ENCODE measurements at regions not wholly inside any gene's neighbourhood (a gene's known extent, or its start where the extent isn't known, plus 50 kb on each side); places are given as distances from the start of the nearest gene placed in this dataset.

GRCh38 chr15:62826561-62826960, 216.0 kb upstream of the TPM1 start:
- H3K4me3 ChIP-seq (ENCODE audit: low read depth, low read length), result no peak overlapping the region
- no peak for DNase-seq
- H3K27me3 ChIP-seq (ENCODE audit: insufficient read depth, low read depth, severe bottlenecking), result no peaks in the 10 kb centered on the region
- no peaks in the 10 kb centered on the region; the same call in none of the 2 replicates for H3K36me3 ChIP-seq
- no peak for TF ChIP-seq CTCF (IDR thresholded peaks at IDR 0.05; ENCODE audit: low read depth, low read length)
- H3K27ac ChIP-seq, result no peak overlapping the region
- H3K9me3 ChIP-seq (ENCODE audit: severe bottlenecking), result no peaks in the 10 kb centered on the region

- no peak for TF ChIP-seq CTCF (IDR thresholded peaks at IDR 0.05; ENCODE audit: low read depth, low read length)
- H3K36me3 ChIP-seq, result no peaks in the 10 kb centered on the region; the same call in none of the 2 replicates
- H3K27ac ChIP-seq, result no peak overlapping the region
- H3K27me3 ChIP-seq (ENCODE audit: insufficient read depth, low read depth, severe bottlenecking), result no peaks in the 10 kb centered on the region
- H3K9me3 ChIP-seq (ENCODE audit: severe bottlenecking), result no peaks in the 10 kb centered on the region
- no peak for DNase-seq
- no peak overlapping the region for H3K4me3 ChIP-seq (ENCODE audit: low read depth, low read length)
Observed at GRCh38 chr15:62828364-62828763, 214.2 kb upstream of the TPM1 start.

- no peaks in the 10 kb centered on the region for H3K9me3 ChIP-seq (ENCODE audit: severe bottlenecking)
- no peak for TF ChIP-seq CTCF (IDR thresholded peaks at IDR 0.05; ENCODE audit: low read depth, low read length)
- H3K36me3 ChIP-seq, result peaks cover 11% of the 10 kb centered on the region
- H3K4me3 ChIP-seq (ENCODE audit: low read depth, low read length), result no peak overlapping the region
- no peaks in the 10 kb centered on the region for H3K27me3 ChIP-seq (ENCODE audit: insufficient read depth, low read depth, severe bottlenecking)
- no peak for DNase-seq
- no peak overlapping the region for H3K27ac ChIP-seq
Observed at GRCh38 chr15:62832231-62832630, 210.3 kb upstream of the TPM1 start.

- DNase-seq, result no peak
- TF ChIP-seq CTCF (IDR thresholded peaks at IDR 0.05; ENCODE audit: low read depth, low read length), result no peak
- H3K9me3 ChIP-seq (ENCODE audit: severe bottlenecking), result no peaks in the 10 kb centered on the region
- peaks cover 11% of the 10 kb centered on the region for H3K36me3 ChIP-seq
- H3K4me3 ChIP-seq (ENCODE audit: low read depth, low read length), result no peak overlapping the region
- no peak overlapping the region for H3K27ac ChIP-seq
- H3K27me3 ChIP-seq (ENCODE audit: insufficient read depth, low read depth, severe bottlenecking), result no peaks in the 10 kb centered on the region
Observed at GRCh38 chr15:62833646-62834045, 208.9 kb upstream of the TPM1 start.

- TF ChIP-seq CTCF (IDR thresholded peaks at IDR 0.05; ENCODE audit: low read depth, low read length), result no peak
- no peak for DNase-seq
- H3K27ac ChIP-seq, result no peak overlapping the region
- peaks cover 15% of the 10 kb centered on the region for H3K36me3 ChIP-seq
- no peaks in the 10 kb centered on the region for H3K27me3 ChIP-seq (ENCODE audit: insufficient read depth, low read depth, severe bottlenecking)
- H3K9me3 ChIP-seq (ENCODE audit: severe bottlenecking), result no peaks in the 10 kb centered on the region
- H3K4me3 ChIP-seq (ENCODE audit: low read depth, low read length), result no peak overlapping the region
Observed at GRCh38 chr15:62834686-62835329, 207.7 kb upstream of the TPM1 start.

- DNase-seq, result no peak
- H3K27ac ChIP-seq, result no peak overlapping the region
- H3K9me3 ChIP-seq (ENCODE audit: severe bottlenecking), result no peaks in the 10 kb centered on the region
- peaks cover 19% of the 10 kb centered on the region for H3K36me3 ChIP-seq
- no peak for TF ChIP-seq CTCF (IDR thresholded peaks at IDR 0.05; ENCODE audit: low read depth, low read length)
- no peak overlapping the region for H3K4me3 ChIP-seq (ENCODE audit: low read depth, low read length)
- H3K27me3 ChIP-seq (ENCODE audit: insufficient read depth, low read depth, severe bottlenecking), result no peaks in the 10 kb centered on the region
Observed at GRCh38 chr15:62835351-62835750, 207.2 kb upstream of the TPM1 start.

Data from WERI-Rb-1 (cell line).